HL-60 (cell line): ENCODE measurements at regions not wholly inside any gene's neighbourhood (a gene's known extent, or its start where the extent isn't known, plus 50 kb on each side); places are given as distances from the start of the nearest gene placed in this dataset.

Experiments
- GABPA ChIP-seq: IDR thresholded peaks from 2 replicates; pipeline ENCODE4 v1.6.1; 2012; ENCODE audit warnings: low read depth
- POLR2AphosphoS5 ChIP-seq: IDR thresholded peaks from 2 replicates; pipeline ENCODE4 v1.6.1; 2012; ENCODE audit warnings: low read depth
- TF ChIP-seq, protein P1 (sequence below): IDR thresholded peaks from one replicate; pipeline ENCODE4 v1.5.1; 2011; ENCODE audit warnings: low read length, control low read depth, inconsistent platforms; ENCODE audit not compliant: insufficient read depth
- TF ChIP-seq, protein P2 (sequence below): IDR thresholded peaks from 2 replicates; pipeline ENCODE4 v1.6.1; 2012; ENCODE audit warnings: low read depth; ENCODE audit not compliant: insufficient replicate concordance

DNA sequence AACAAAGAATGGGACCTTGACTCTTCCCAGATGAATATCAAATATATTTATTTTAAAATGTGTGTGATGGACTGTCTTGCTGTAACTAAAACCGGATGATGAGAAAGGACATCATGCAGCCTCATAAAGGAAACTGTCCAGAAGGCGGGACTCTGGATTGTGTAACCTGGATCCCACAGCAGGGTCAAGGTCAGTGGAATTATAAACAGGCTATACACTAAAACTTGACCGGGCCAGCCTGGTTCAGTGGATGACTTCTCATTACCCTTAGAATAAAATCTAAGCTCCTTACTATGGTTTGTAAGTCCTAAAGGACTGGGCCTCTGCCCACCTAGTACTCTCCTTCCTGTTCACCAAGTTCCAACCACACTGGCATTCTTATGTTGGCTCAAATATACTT, 280.3 kb downstream of the ELAVL2 start:
- TF ChIP-seq, protein P1, sequence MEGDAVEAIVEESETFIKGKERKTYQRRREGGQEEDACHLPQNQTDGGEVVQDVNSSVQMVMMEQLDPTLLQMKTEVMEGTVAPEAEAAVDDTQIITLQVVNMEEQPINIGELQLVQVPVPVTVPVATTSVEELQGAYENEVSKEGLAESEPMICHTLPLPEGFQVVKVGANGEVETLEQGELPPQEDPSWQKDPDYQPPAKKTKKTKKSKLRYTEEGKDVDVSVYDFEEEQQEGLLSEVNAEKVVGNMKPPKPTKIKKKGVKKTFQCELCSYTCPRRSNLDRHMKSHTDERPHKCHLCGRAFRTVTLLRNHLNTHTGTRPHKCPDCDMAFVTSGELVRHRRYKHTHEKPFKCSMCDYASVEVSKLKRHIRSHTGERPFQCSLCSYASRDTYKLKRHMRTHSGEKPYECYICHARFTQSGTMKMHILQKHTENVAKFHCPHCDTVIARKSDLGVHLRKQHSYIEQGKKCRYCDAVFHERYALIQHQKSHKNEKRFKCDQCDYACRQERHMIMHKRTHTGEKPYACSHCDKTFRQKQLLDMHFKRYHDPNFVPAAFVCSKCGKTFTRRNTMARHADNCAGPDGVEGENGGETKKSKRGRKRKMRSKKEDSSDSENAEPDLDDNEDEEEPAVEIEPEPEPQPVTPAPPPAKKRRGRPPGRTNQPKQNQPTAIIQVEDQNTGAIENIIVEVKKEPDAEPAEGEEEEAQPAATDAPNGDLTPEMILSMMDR, result no peak
- TF ChIP-seq, protein P2, sequence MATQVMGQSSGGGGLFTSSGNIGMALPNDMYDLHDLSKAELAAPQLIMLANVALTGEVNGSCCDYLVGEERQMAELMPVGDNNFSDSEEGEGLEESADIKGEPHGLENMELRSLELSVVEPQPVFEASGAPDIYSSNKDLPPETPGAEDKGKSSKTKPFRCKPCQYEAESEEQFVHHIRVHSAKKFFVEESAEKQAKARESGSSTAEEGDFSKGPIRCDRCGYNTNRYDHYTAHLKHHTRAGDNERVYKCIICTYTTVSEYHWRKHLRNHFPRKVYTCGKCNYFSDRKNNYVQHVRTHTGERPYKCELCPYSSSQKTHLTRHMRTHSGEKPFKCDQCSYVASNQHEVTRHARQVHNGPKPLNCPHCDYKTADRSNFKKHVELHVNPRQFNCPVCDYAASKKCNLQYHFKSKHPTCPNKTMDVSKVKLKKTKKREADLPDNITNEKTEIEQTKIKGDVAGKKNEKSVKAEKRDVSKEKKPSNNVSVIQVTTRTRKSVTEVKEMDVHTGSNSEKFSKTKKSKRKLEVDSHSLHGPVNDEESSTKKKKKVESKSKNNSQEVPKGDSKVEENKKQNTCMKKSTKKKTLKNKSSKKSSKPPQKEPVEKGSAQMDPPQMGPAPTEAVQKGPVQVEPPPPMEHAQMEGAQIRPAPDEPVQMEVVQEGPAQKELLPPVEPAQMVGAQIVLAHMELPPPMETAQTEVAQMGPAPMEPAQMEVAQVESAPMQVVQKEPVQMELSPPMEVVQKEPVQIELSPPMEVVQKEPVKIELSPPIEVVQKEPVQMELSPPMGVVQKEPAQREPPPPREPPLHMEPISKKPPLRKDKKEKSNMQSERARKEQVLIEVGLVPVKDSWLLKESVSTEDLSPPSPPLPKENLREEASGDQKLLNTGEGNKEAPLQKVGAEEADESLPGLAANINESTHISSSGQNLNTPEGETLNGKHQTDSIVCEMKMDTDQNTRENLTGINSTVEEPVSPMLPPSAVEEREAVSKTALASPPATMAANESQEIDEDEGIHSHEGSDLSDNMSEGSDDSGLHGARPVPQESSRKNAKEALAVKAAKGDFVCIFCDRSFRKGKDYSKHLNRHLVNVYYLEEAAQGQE, result no peak
- no peak for TF ChIP-seq GABPA
- TF ChIP-seq POLR2AphosphoS5, result no peak
